CD14-positive monocyte (primary cell): ENCODE measurements at regions not wholly inside any gene's neighbourhood (a gene's known extent, or its start where the extent isn't known, plus 50 kb on each side); places are given as distances from the start of the nearest gene placed in this dataset.
"Not testable (repeated sequence)": the region's sequence is repeated elsewhere in the genome, so short reads cannot be mapped to it uniquely, and the experiment has no call there.

Source experiments
- DNase-seq, 3 donors: peaks; one replicate each; pipeline ENCODE4 v3.0.0-alpha.2; 2011 to 2022
- H2AFZ ChIP-seq: 2 replicates; pipeline ENCODE4 v1.6.0; 2012; ENCODE audit warnings: mild to moderate bottlenecking, low read depth, low read length, inconsistent platforms; ENCODE audit not compliant: insufficient read depth, poor library complexity, severe bottlenecking
- H3K27ac ChIP-seq, 2 donors: 1 replicate in 1 of 2; 2 replicates in 1 of 2; pipeline ENCODE4 v1.5.1; 2012 to 2013; ENCODE audit warnings: low read length in 2 of 2, control low read depth in 1 of 2, inconsistent platforms in 1 of 2, low read depth in 1 of 2, mild to moderate bottlenecking in 1 of 2
- H3K27me3 ChIP-seq, 2 donors: one replicate each; pipeline versions ENCODE4 v1.6.0 to v1.6.1; 2011 to 2013; ENCODE audit warnings: low read length in 2 of 2; ENCODE audit not compliant: control insufficient read depth in 2 of 2, insufficient read depth in 2 of 2
- H3K36me3 ChIP-seq, 2 donors: replicated peaks in 1 of 2; 1 replicate in 1 of 2; 2 replicates in 1 of 2; pipeline versions ENCODE4 v1.5.1 to v1.6.1; 2012 to 2013; ENCODE audit warnings: low read length in 2 of 2, control low read depth in 1 of 2, inconsistent platforms in 1 of 2, mild to moderate bottlenecking in 1 of 2; ENCODE audit not compliant: insufficient read depth in 2 of 2, control insufficient read depth in 1 of 2
- H3K4me1 ChIP-seq, 2 donors: 1 replicate in 1 of 2; 2 replicates in 1 of 2; pipeline versions ENCODE4 v1.5.1 to v1.6.1; 2012 to 2013; ENCODE audit warnings: low read length in 2 of 2, control low read depth in 1 of 2, inconsistent platforms in 1 of 2, mild to moderate bottlenecking in 1 of 2, moderate library complexity in 1 of 2; ENCODE audit not compliant: insufficient read depth in 2 of 2, control insufficient read depth in 1 of 2
- H3K4me2 ChIP-seq: replicated peaks from 2 replicates; pipeline ENCODE3; 2012; ENCODE audit warnings: low read length, moderate library complexity, mild to moderate bottlenecking; ENCODE audit not compliant: poor library complexity, severe bottlenecking; ENCODE audit errors: extremely low read depth
- H3K4me3 ChIP-seq, 3 experiments: fragments of 200-600 bp in 1 of 3; sonication (generic) in 1 of 3; replicated peaks in 1 of 3; 1 replicate in 2 of 3; 2 replicates in 1 of 3; pipeline ENCODE4 v1.5.1; 2011 to 2013; ENCODE audit warnings: low read length in 3 of 3, mild to moderate bottlenecking in 3 of 3, control low read depth in 2 of 3, low read depth in 2 of 3, inconsistent platforms in 1 of 3, moderate library complexity in 1 of 3
- H3K79me2 ChIP-seq: 2 replicates; pipeline ENCODE4 v1.6.0; 2012; ENCODE audit warnings: mild to moderate bottlenecking, control low read depth, inconsistent platforms, low read length, moderate library complexity; ENCODE audit not compliant: insufficient read depth
- H3K9ac ChIP-seq: 2 replicates; pipeline ENCODE4 v1.6.0; 2017; ENCODE audit warnings: low read length, mild to moderate bottlenecking; ENCODE audit not compliant: insufficient read depth, poor library complexity, severe bottlenecking
- H3K9me3 ChIP-seq, 2 donors: replicated peaks in 1 of 2; 1 replicate in 1 of 2; 2 replicates in 1 of 2; pipeline versions ENCODE4 v1.5.1 to v1.6.1; 2012 to 2013; ENCODE audit warnings: low read length in 2 of 2, control low read depth in 1 of 2; ENCODE audit not compliant: control insufficient read depth in 1 of 2, insufficient read depth in 1 of 2
- H4K20me1 ChIP-seq: 2 replicates; pipeline ENCODE4 v1.6.0; 2012; ENCODE audit warnings: mild to moderate bottlenecking, low read length, control low read depth, moderate library complexity; ENCODE audit not compliant: insufficient read depth
- H3K27ac Mint-ChIP-seq, 7 donors: one replicate each; pipeline ENCODE4 v1.8.0; 2020; ENCODE audit warnings: mild to moderate bottlenecking in 7 of 7, mixed read lengths in 7 of 7, moderate library complexity in 6 of 7, inconsistent platforms in 2 of 7
- H3K27me3 Mint-ChIP-seq, 3 donors: one replicate each; pipeline ENCODE4 v1.8.0; 2021 to 2022; ENCODE audit warnings: low read depth in 3 of 3, mild to moderate bottlenecking in 3 of 3, mixed read lengths in 3 of 3, moderate library complexity in 3 of 3, inconsistent platforms in 1 of 3
- H3K36me3 Mint-ChIP-seq, 2 donors: one replicate each; pipeline ENCODE4 v1.8.0; 2020; ENCODE audit warnings: mixed read lengths in 2 of 2, inconsistent platforms in 1 of 2, mild to moderate bottlenecking in 1 of 2
- H3K4me1 Mint-ChIP-seq: one replicate; pipeline ENCODE4 v1.8.0; 2020; ENCODE audit warnings: mild to moderate bottlenecking, mixed read lengths
- H3K4me3 Mint-ChIP-seq, 2 donors: one replicate each; pipeline ENCODE4 v1.8.0; 2020; ENCODE audit warnings: mild to moderate bottlenecking in 2 of 2, mixed read lengths in 2 of 2, moderate library complexity in 1 of 2
- H3K9me3 Mint-ChIP-seq, 7 donors: one replicate each; pipeline ENCODE4 v1.8.0; 2020 to 2022; ENCODE audit warnings: mixed read lengths in 7 of 7, mild to moderate bottlenecking in 6 of 7, moderate library complexity in 6 of 7, inconsistent platforms in 2 of 7
- CTCF ChIP-seq: fragments of 200-600 bp; IDR thresholded peaks from one replicate; pipeline ENCODE4 v1.8.0; 2022; ENCODE audit warnings: antibody characterized with exemption, mild to moderate bottlenecking
- WGBS: methylation state at CpG from one replicate; pipeline ENCODE4 v1.1.5; 2013; ENCODE audit warnings: missing lambda C conversion rate; ENCODE audit not compliant: insufficient coverage; 5-methylcytosine and 5-hydroxymethylcytosine counted together
- intact Hi-C, 2 donors: fragments of 100-400 bp; cut with micrococcal nuclease; formaldehyde crosslinking; loops; one replicate each; pipeline versions ENCODE4 v1.15.0 to v1.15.1; 2023

DNA sequence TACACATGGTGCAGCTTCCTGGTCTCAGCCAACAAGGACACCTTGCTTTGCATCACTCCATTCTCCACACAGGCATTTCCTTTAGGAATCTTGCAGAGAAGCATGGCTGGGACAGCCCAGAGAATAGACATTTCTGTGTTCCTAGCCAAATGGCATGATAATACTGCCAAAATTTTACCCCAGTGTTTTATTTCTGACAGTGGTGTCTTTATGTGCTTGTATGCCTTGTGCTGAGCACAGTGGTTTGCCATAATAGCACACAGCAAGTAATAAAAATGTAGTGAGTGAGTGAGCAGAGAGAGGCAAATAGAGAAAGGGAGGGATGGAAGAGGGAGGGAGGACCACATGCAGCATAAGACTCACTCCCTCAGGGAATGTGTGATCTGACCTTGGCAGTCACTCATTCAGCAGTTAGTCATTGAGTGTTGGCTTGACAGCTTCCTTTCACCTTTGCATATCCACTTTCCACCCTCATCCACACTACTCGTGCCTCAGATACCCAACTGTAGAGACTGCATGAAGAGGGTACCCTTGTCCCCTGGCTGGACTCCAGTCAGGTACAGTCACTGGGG, 212.8 kb upstream of the CCDC196 start:
- Mint-ChIP-seq H3K27me3 (no peaks in the 10 kb centered on the region), H3K36me3 (no peaks in the 10 kb centered on the region), H3K4me3 (no peak overlapping the region), H3K27ac (no peak overlapping the region), H3K4me1 (no peaks in the 10 kb centered on the region), H3K9me3 (peaks cover 2 to 8% (median 4%) of the 10 kb centered on the region in 7 donors)
- no peaks in the 10 kb centered on the region for H3K36me3 ChIP-seq
- peaks cover 0 to 7% of the 10 kb centered on the region in 2 donors for H3K9me3 ChIP-seq
- H3K4me2 ChIP-seq: no peak overlapping the region
- intact Hi-C loops: no loop called here
- no peak overlapping the region for H2AFZ ChIP-seq
- no peaks in the 10 kb centered on the region for H3K27me3 ChIP-seq
- DNase-seq: no peak
- WGBS: no CpG with 5 or more reads among the region's 1 CpG
- no peak overlapping the region for H3K9ac ChIP-seq
- no peaks in the 10 kb centered on the region for H3K79me2 ChIP-seq
- TF ChIP-seq CTCF: no peak
- H3K27ac ChIP-seq: no peak overlapping the region
- H4K20me1 ChIP-seq: no peaks in the 10 kb centered on the region
- H3K4me3 ChIP-seq: no peak overlapping the region
- no peaks in the 10 kb centered on the region for H3K4me1 ChIP-seq

DNA sequence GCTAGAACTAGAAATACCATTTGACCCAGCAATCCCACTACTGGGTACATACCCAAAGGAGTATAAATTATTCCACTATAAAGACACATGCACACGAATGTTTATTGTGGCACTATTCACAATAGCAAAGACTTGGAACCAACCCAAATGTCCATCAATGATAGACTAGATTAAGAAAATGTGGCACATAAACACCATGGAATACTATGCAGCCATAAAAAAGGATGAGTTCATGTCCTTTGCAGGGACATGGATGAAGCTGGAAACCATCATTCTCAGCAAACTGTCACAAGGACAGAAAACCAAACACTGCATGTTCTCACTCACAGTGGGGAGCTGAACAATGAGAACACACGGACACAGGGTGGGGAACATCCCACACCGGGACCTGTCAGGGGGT, 207.8 kb upstream of the CCDC196 start:
- H3K4me1 Mint-ChIP-seq, H3K27ac ChIP-seq, H3K4me3 Mint-ChIP-seq, H3K4me3 ChIP-seq, H3K9ac ChIP-seq, H3K36me3 Mint-ChIP-seq, H3K9me3 ChIP-seq, H3K36me3 ChIP-seq, H3K4me1 ChIP-seq, DNase-seq, H3K4me2 ChIP-seq, H3K27me3 ChIP-seq, intact Hi-C loops, H3K27ac Mint-ChIP-seq, H4K20me1 ChIP-seq, H2AFZ ChIP-seq, H3K27me3 Mint-ChIP-seq, H3K79me2 ChIP-seq: not testable (repeated sequence)
- no CpG with 5 or more reads among the region's 3 CpGs for WGBS
- H3K9me3 Mint-ChIP-seq: peaks cover 5 to 10% (median 6%) of the 10 kb centered on the region in 7 donors
